ENCODE measurements at regions not wholly inside any gene's neighbourhood (a gene's known extent, or its start where the extent isn't known, plus 50 kb on each side); places are given as distances from the start of the nearest gene placed in this dataset.
"Not testable (repeated sequence)": the region's sequence is repeated elsewhere in the genome, so short reads cannot be mapped to it uniquely, and the experiment has no call there.

- H3K27me3 ChIP-seq (replicated peaks; ENCODE audit: insufficient read depth, low read length) = no peaks in the 10 kb centered on the region
- H3K9me2 ChIP-seq (replicated peaks; ENCODE audit: insufficient read depth, low read length) = no peaks in the 10 kb centered on the region
- no peak for DNase-seq
- H3K4me1 ChIP-seq (ENCODE audit: low read length) = 0 out of 2 replicates have a peak, but pooled peaks cover 4% of the 10 kb centered on the region
- no peak overlapping the region for H2AFZ ChIP-seq (ENCODE audit: low read length)
- H4K20me1 ChIP-seq (ENCODE audit: insufficient read depth, low read length) = no peaks in the 10 kb centered on the region
- H3K27ac ChIP-seq (ENCODE audit: low read length) = no peak overlapping the region
- no peaks in the 10 kb centered on the region for H3F3A ChIP-seq (ENCODE audit: insufficient read depth, low read length)
- H3K4me2 ChIP-seq (ENCODE audit: low read depth, low read length) = no peak overlapping the region
- TF ChIP-seq EZH2phosphoT487 (IDR thresholded peaks at IDR 0.05; ENCODE audit: low read length) = no peak
- no peaks in the 10 kb centered on the region for H3K36me3 ChIP-seq (replicated peaks; ENCODE audit: insufficient read depth, low read length)
- no peak overlapping the region for H3K4me3 ChIP-seq (ENCODE audit: low read length)
- no peaks in the 10 kb centered on the region for H3K79me2 ChIP-seq (ENCODE audit: low read length)
- no peak overlapping the region for H3K9ac ChIP-seq (ENCODE audit: low read length)
- no peaks in the 10 kb centered on the region for H3K9me3 ChIP-seq (replicated peaks; ENCODE audit: insufficient read depth, low read length)
Measured at GRCh38 chr5:102589661-102590060, 90.9 kb upstream of the SLCO6A1 start.

- Histone ChIP-seq H4K20me1 (ENCODE audit: insufficient read depth, low read length) (no peaks in the 10 kb centered on the region), H3K79me2 (ENCODE audit: low read length) (no peaks in the 10 kb centered on the region), H3K27me3 (replicated peaks; ENCODE audit: insufficient read depth, low read length) (no peaks in the 10 kb centered on the region), H2AFZ (ENCODE audit: low read length) (no peak overlapping the region), H3K9me3 (replicated peaks; ENCODE audit: insufficient read depth, low read length) (no peaks in the 10 kb centered on the region), H3K4me3 (ENCODE audit: low read length) (no peak overlapping the region), H3K27ac (ENCODE audit: low read length) (no peak overlapping the region), H3K36me3 (replicated peaks; ENCODE audit: insufficient read depth, low read length) (no peaks in the 10 kb centered on the region), H3K9me2 (replicated peaks; ENCODE audit: insufficient read depth, low read length) (no peaks in the 10 kb centered on the region), H3K9ac (ENCODE audit: low read length) (no peak overlapping the region), H3K4me2 (ENCODE audit: low read depth, low read length) (no peak overlapping the region), H3K4me1 (ENCODE audit: low read length) (0 out of 2 replicates have a peak, but pooled peaks cover 5% of the 10 kb centered on the region), H3F3A (ENCODE audit: insufficient read depth, low read length) (no peaks in the 10 kb centered on the region)
- no peak for DNase-seq
- TF ChIP-seq EZH2 (optimal IDR thresholded peaks at IDR 0.05; ENCODE audit: low read depth, low read length) (no peak), EZH2phosphoT487 (IDR thresholded peaks at IDR 0.05; ENCODE audit: low read length) (no peak), CTCF (IDR thresholded peaks at IDR 0.05; ENCODE audit: low read length) (no peak)
Measured at GRCh38 chr5:102590467-102590866, 91.7 kb upstream of the SLCO6A1 start.

GRCh38 chr5:102591650-102592049, 92.8 kb upstream of the SLCO6A1 start:
- Histone ChIP-seq H3K4me3 (ENCODE audit: low read length) (peak overlapping the region; percentile 9), H3K27me3 (replicated peaks; ENCODE audit: insufficient read depth, low read length) (no peaks in the 10 kb centered on the region), H2AFZ (ENCODE audit: low read length) (no peak overlapping the region), H3K9ac (ENCODE audit: low read length) (no peak overlapping the region), H3K79me2 (ENCODE audit: low read length) (no peaks in the 10 kb centered on the region), H4K20me1 (ENCODE audit: insufficient read depth, low read length) (no peaks in the 10 kb centered on the region), H3K36me3 (replicated peaks; ENCODE audit: insufficient read depth, low read length) (no peaks in the 10 kb centered on the region), H3K4me2 (ENCODE audit: low read depth, low read length) (peak overlapping the region; percentile 46), H3K9me3 (replicated peaks; ENCODE audit: insufficient read depth, low read length) (no peaks in the 10 kb centered on the region), H3K9me2 (replicated peaks; ENCODE audit: insufficient read depth, low read length) (no peaks in the 10 kb centered on the region), H3K27ac (ENCODE audit: low read length) (no peak overlapping the region), H3K4me1 (ENCODE audit: low read length) (0 out of 2 replicates have a peak, but pooled peaks cover 9% of the 10 kb centered on the region), H3F3A (ENCODE audit: insufficient read depth, low read length) (no peaks in the 10 kb centered on the region)
- TF ChIP-seq EZH2 (optimal IDR thresholded peaks at IDR 0.05; ENCODE audit: low read depth, low read length) (no peak), CTCF (IDR thresholded peaks at IDR 0.05; ENCODE audit: low read length) (no peak)
- peak; percentile 44 for DNase-seq

GRCh38 chr5:102592586-102592985, 93.8 kb upstream of the SLCO6A1 start:
- H3K36me3 ChIP-seq (replicated peaks; ENCODE audit: insufficient read depth, low read length); H3K79me2 ChIP-seq (ENCODE audit: low read length); H3K9me2 ChIP-seq (replicated peaks; ENCODE audit: insufficient read depth, low read length); H3K4me2 ChIP-seq (ENCODE audit: low read depth, low read length); H3K27me3 ChIP-seq (replicated peaks; ENCODE audit: insufficient read depth, low read length); H3K4me1 ChIP-seq (ENCODE audit: low read length); H3F3A ChIP-seq (ENCODE audit: insufficient read depth, low read length); H4K20me1 ChIP-seq (ENCODE audit: insufficient read depth, low read length); H3K27ac ChIP-seq (ENCODE audit: low read length); H2AFZ ChIP-seq (ENCODE audit: low read length); H3K9ac ChIP-seq (ENCODE audit: low read length); H3K9me3 ChIP-seq (replicated peaks; ENCODE audit: insufficient read depth, low read length); DNase-seq; H3K4me3 ChIP-seq (ENCODE audit: low read length): not testable (repeated sequence)

Data from MM.1S (cell line).